ENCODE measurements at regions not wholly inside any gene's neighbourhood (a gene's known extent, or its start where the extent isn't known, plus 50 kb on each side); places are given as distances from the start of the nearest gene placed in this dataset.

- TF ChIP-seq CTCF (IDR thresholded peaks at IDR 0.05), result no peak
- no peak for TF ChIP-seq EZH2 (IDR thresholded peaks at IDR 0.05; ENCODE audit: borderline replicate concordance, insufficient read depth, low read depth, low read length, poor library complexity, severe bottlenecking)
Measured at GRCh38 chr11:105227363-105227762, 87.8 kb upstream of the CARD18 start.

All from B cell (primary cell).